H9 (cell line): ENCODE measurements at regions not wholly inside any gene's neighbourhood (a gene's known extent, or its start where the extent isn't known, plus 50 kb on each side); places are given as distances from the start of the nearest gene placed in this dataset.

Experiments used
- DNase-seq: peaks from one replicate; pipeline ENCODE4 v3.0.0-alpha.2; 2017
- H2AFZ ChIP-seq: one replicate; pipeline ENCODE4 v1.6.1; 2013; ENCODE audit warnings: mild to moderate bottlenecking, low read length, control low read depth, moderate library complexity
- H2AK5ac ChIP-seq: 2 replicates; pipeline ENCODE4 v1.6.1; 2013; ENCODE audit warnings: low read length, control low read depth, mixed read lengths; ENCODE audit not compliant: insufficient read length
- H2BK120ac ChIP-seq: one replicate; pipeline ENCODE4 v1.6.1; 2013; ENCODE audit warnings: low read depth, mild to moderate bottlenecking, low read length, control low read depth, inconsistent platforms; ENCODE audit not compliant: poor library complexity, severe bottlenecking
- H2BK12ac ChIP-seq: 2 replicates; pipeline ENCODE4 v1.6.1; 2013; ENCODE audit warnings: low read length, control low read depth, mixed read lengths, low read depth; ENCODE audit not compliant: insufficient read length
- H2BK15ac ChIP-seq: 2 replicates; pipeline ENCODE4 v1.6.1; 2013; ENCODE audit warnings: low read depth, low read length, control low read depth
- H2BK20ac ChIP-seq: one replicate; pipeline ENCODE4 v1.6.1; 2013; ENCODE audit warnings: low read depth, mild to moderate bottlenecking, low read length, control low read depth, inconsistent platforms; ENCODE audit not compliant: poor library complexity, severe bottlenecking
- H2BK5ac ChIP-seq: 2 replicates; pipeline ENCODE4 v1.6.1; 2013; ENCODE audit warnings: low read length, control low read depth, mixed read lengths; ENCODE audit not compliant: insufficient read length
- H3K14ac ChIP-seq: 2 replicates; pipeline ENCODE4 v1.6.1; 2013; ENCODE audit warnings: low read length, control low read depth; ENCODE audit not compliant: insufficient read depth
- H3K18ac ChIP-seq: 2 replicates; pipeline ENCODE4 v1.6.1; 2013; ENCODE audit warnings: low read depth, mild to moderate bottlenecking, mixed read lengths, low read length, control low read depth; ENCODE audit not compliant: insufficient read length
- H3K23ac ChIP-seq: 2 replicates; pipeline ENCODE4 v1.6.1; 2013; ENCODE audit warnings: low read length, control low read depth, mixed read lengths, low read depth; ENCODE audit not compliant: insufficient read length
- H3K23me2 ChIP-seq: 2 replicates; pipeline ENCODE4 v1.6.1; 2013; ENCODE audit warnings: low read depth, mild to moderate bottlenecking, mixed read lengths, low read length, control low read depth; ENCODE audit not compliant: insufficient read length, poor library complexity, severe bottlenecking
- H3K27ac ChIP-seq: 2 replicates; pipeline ENCODE4 v1.5.1; 2013; ENCODE audit warnings: low read length, control low read depth, mixed read lengths, low read depth; ENCODE audit not compliant: insufficient read length
- H3K27me3 ChIP-seq: 2 replicates; pipeline ENCODE4 v1.6.1; 2013; ENCODE audit warnings: low read length, control low read depth, inconsistent platforms; ENCODE audit not compliant: insufficient read depth
- H3K4ac ChIP-seq: 2 replicates; pipeline ENCODE4 v1.6.1; 2013; ENCODE audit warnings: low read depth, mild to moderate bottlenecking, control low read depth, inconsistent platforms, low read length, moderate library complexity
- H3K4me1 ChIP-seq: 2 replicates; pipeline ENCODE4 v1.6.1; 2013; ENCODE audit warnings: low read length, control low read depth, inconsistent platforms; ENCODE audit not compliant: insufficient read depth
- H3K4me2 ChIP-seq: 2 replicates; pipeline ENCODE4 v1.6.1; 2013; ENCODE audit warnings: low read length, control low read depth, mixed read lengths; ENCODE audit not compliant: insufficient read length, insufficient read depth
- H3K56ac ChIP-seq: 2 replicates; pipeline ENCODE4 v1.6.1; 2013; ENCODE audit warnings: low read depth, mild to moderate bottlenecking, mixed read lengths, low read length, control low read depth; ENCODE audit not compliant: insufficient read length
- H3K79me1 ChIP-seq: 2 replicates; pipeline ENCODE4 v1.6.1; 2013; ENCODE audit warnings: low read depth, mild to moderate bottlenecking, moderate library complexity, low read length, control low read depth, inconsistent platforms; ENCODE audit not compliant: insufficient read depth, poor library complexity, severe bottlenecking
- H3K79me2 ChIP-seq: 2 replicates; pipeline ENCODE4 v1.6.1; 2013; ENCODE audit warnings: low read length, control low read depth, inconsistent platforms; ENCODE audit not compliant: insufficient read depth
- H3K9ac ChIP-seq: 2 replicates; pipeline ENCODE4 v1.6.1; 2013; ENCODE audit warnings: low read length, control low read depth, mixed read lengths; ENCODE audit not compliant: insufficient read length; ENCODE audit errors: extremely low read depth
- H3K9me3 ChIP-seq: one replicate; pipeline ENCODE4 v1.6.1; 2013; ENCODE audit warnings: low read depth, low read length, inconsistent platforms; ENCODE audit not compliant: control insufficient read depth
- H3T11ph ChIP-seq: one replicate; pipeline ENCODE4 v1.6.1; 2013; ENCODE audit warnings: mild to moderate bottlenecking, low read length, control low read depth, inconsistent platforms
- H4K20me1 ChIP-seq: one replicate; pipeline ENCODE4 v1.6.1; 2013; ENCODE audit not compliant: control insufficient read depth, insufficient read length, insufficient read depth
- H4K5ac ChIP-seq: 2 replicates; pipeline ENCODE4 v1.6.1; 2013; ENCODE audit warnings: low read depth, mild to moderate bottlenecking, mixed read lengths, low read length, control low read depth; ENCODE audit not compliant: insufficient read length
- H4K8ac ChIP-seq: replicated peaks from 2 replicates; pipeline ENCODE4 v1.6.1; 2013; ENCODE audit warnings: low read length, control low read depth, mixed read lengths, low read depth; ENCODE audit not compliant: insufficient read length
- H4K91ac ChIP-seq: 2 replicates; pipeline ENCODE4 v1.6.1; 2013; ENCODE audit warnings: low read depth, mild to moderate bottlenecking, moderate library complexity, mixed read lengths, low read length, control low read depth; ENCODE audit not compliant: insufficient read length
- H3K27ac Mint-ChIP-seq, 3 experiments: 2 replicates in 2 of 3; 3 replicates in 1 of 3; pipeline ENCODE4 v1.8.0; 2020 to 2021; ENCODE audit warnings: mixed read lengths in 3 of 3, mild to moderate bottlenecking in 1 of 3, moderate library complexity in 1 of 3
- H3K27me3 Mint-ChIP-seq: 2 replicates; pipeline ENCODE4 v1.8.0; 2021; ENCODE audit warnings: low read depth, mild to moderate bottlenecking, moderate library complexity, mixed read lengths
- H3K36me3 Mint-ChIP-seq, 3 experiments: 2 replicates in 2 of 3; 3 replicates in 1 of 3; pipeline ENCODE4 v1.8.0; 2020 to 2021; ENCODE audit warnings: low read depth in 3 of 3, mixed read lengths in 3 of 3; ENCODE audit not compliant: insufficient read depth in 1 of 3
- H3K4me1 Mint-ChIP-seq, 2 experiments: 2 replicates each; pipeline ENCODE4 v1.8.0; 2020; ENCODE audit warnings: mixed read lengths in 2 of 2
- H3K4me3 Mint-ChIP-seq, 2 experiments: 2 replicates in 1 of 2; 3 replicates in 1 of 2; pipeline ENCODE4 v1.8.0; 2020 to 2021; ENCODE audit warnings: mild to moderate bottlenecking in 2 of 2, mixed read lengths in 2 of 2, moderate library complexity in 1 of 2
- H3K9me3 Mint-ChIP-seq, 2 experiments: 2 replicates in 1 of 2; 3 replicates in 1 of 2; pipeline ENCODE4 v1.8.0; 2020; ENCODE audit warnings: mild to moderate bottlenecking in 2 of 2, mixed read lengths in 2 of 2, moderate library complexity in 1 of 2
- CTCF ChIP-seq: fragments of 200-600 bp; sonication (generic); conservative IDR thresholded peaks from 3 replicates; pipeline ENCODE4 v1.8.0; 2021; ENCODE audit warnings: antibody characterized with exemption, mild to moderate bottlenecking
- WGBS: extraction: QIAGEN DNeasy Blood & Tissue Kit; methylation state at CpG from one replicate; pipeline ENCODE4 v1.1.7; 2013; ENCODE audit warnings: missing lambda C conversion rate, low lambda C conversion rate, mixed read lengths; ENCODE audit not compliant: insufficient read length; ENCODE audit errors: extremely low coverage; 5-methylcytosine and 5-hydroxymethylcytosine counted together

GRCh38 chr7:120055300-120055699 is 217.7 kb upstream of the KCND2 start:
- Histone ChIP-seq H2AFZ (no peak overlapping the region), H4K91ac (no peak overlapping the region), H3K9ac (no peak overlapping the region), H3K23ac (no peak overlapping the region), H2BK120ac (no peak overlapping the region), H2BK20ac (no peak overlapping the region), H3K27me3 (no peaks in the 10 kb centered on the region), H4K8ac (no peak overlapping the region), H2BK5ac (no peak overlapping the region), H2AK5ac (no peak overlapping the region), H3K14ac (no peak overlapping the region), H4K5ac (no peak overlapping the region), H3K9me3 (no peaks in the 10 kb centered on the region), H3K79me2 (no peaks in the 10 kb centered on the region), H4K20me1 (no peaks in the 10 kb centered on the region), H3K56ac (no peak overlapping the region), H3K4me2 (no peak overlapping the region), H2BK15ac (no peak overlapping the region), H3T11ph (no peak overlapping the region), H3K27ac (no peak overlapping the region), H3K23me2 (no peaks in the 10 kb centered on the region), H3K4ac (no peak overlapping the region), H3K4me1 (no peaks in the 10 kb centered on the region), H3K18ac (no peak overlapping the region), H3K79me1 (no peaks in the 10 kb centered on the region), H2BK12ac (no peak overlapping the region)
- Mint-ChIP-seq H3K4me3 (no peak overlapping the region), H3K27me3 (no peaks in the 10 kb centered on the region), H3K36me3 (no peaks in the 10 kb centered on the region), H3K27ac (no peak overlapping the region), H3K4me1 (no peaks in the 10 kb centered on the region), H3K9me3 (no peaks in the 10 kb centered on the region)
- DNase-seq: no peak
- WGBS: no CpG with 5 or more reads among the region's 4 CpGs
- no peak for TF ChIP-seq CTCF
